Trophoblast cell (in vitro differentiated cells and primary cell): ENCODE measurements at regions not wholly inside any gene's neighbourhood (a gene's known extent, or its start where the extent isn't known, plus 50 kb on each side); places are given as distances from the start of the nearest gene placed in this dataset.

Experiments used
- DNase-seq, 2 donors: peaks; one replicate each; pipeline ENCODE4 v3.0.0-alpha.2; 2016
- H2AFZ ChIP-seq: 2 replicates; pipeline ENCODE4 v1.6.1; 2013; ENCODE audit warnings: low read length, moderate library complexity, mild to moderate bottlenecking; ENCODE audit not compliant: insufficient read depth, poor library complexity
- H2AK5ac ChIP-seq: 2 replicates; pipeline ENCODE4 v1.6.1; 2013; ENCODE audit warnings: mild to moderate bottlenecking, low read length
- H2BK120ac ChIP-seq: 2 replicates; pipeline ENCODE4 v1.6.1; 2013; ENCODE audit warnings: low read length, mild to moderate bottlenecking, moderate library complexity; ENCODE audit not compliant: insufficient read depth, poor library complexity
- H2BK12ac ChIP-seq: 2 replicates; pipeline ENCODE4 v1.6.1; 2013; ENCODE audit warnings: mild to moderate bottlenecking, low read length, moderate library complexity
- H2BK5ac ChIP-seq: 2 replicates; pipeline ENCODE4 v1.6.1; 2013; ENCODE audit warnings: low read length, low read depth, moderate library complexity, mild to moderate bottlenecking; ENCODE audit not compliant: poor library complexity
- H3K14ac ChIP-seq: 2 replicates; pipeline ENCODE4 v1.6.1; 2013; ENCODE audit warnings: mild to moderate bottlenecking, low read length
- H3K18ac ChIP-seq: 2 replicates; pipeline ENCODE4 v1.6.1; 2013; ENCODE audit warnings: mild to moderate bottlenecking, low read length
- H3K23ac ChIP-seq: 2 replicates; pipeline ENCODE4 v1.6.1; 2013; ENCODE audit warnings: low read length
- H3K27ac ChIP-seq: 2 replicates; pipeline ENCODE4 v1.5.1; 2013; ENCODE audit warnings: low read depth, mild to moderate bottlenecking, inconsistent platforms, low read length, moderate library complexity
- H3K27me3 ChIP-seq: 2 replicates; pipeline ENCODE4 v1.6.1; 2013; ENCODE audit warnings: inconsistent platforms, mild to moderate bottlenecking, low read length, moderate library complexity; ENCODE audit not compliant: insufficient read depth
- H3K36me3 ChIP-seq, 2 experiments: 1 replicate in 1 of 2; 2 replicates in 1 of 2; pipeline ENCODE4 v1.6.1; 2013; ENCODE audit warnings: low read length in 2 of 2, mild to moderate bottlenecking in 2 of 2, moderate library complexity in 1 of 2; ENCODE audit not compliant: insufficient read depth in 2 of 2, control insufficient read depth in 1 of 2
- H3K4ac ChIP-seq: 2 replicates; pipeline ENCODE4 v1.6.1; 2013; ENCODE audit warnings: low read depth, mild to moderate bottlenecking, low read length, moderate library complexity
- H3K4me1 ChIP-seq, 2 experiments: 1 replicate in 1 of 2; 2 replicates in 1 of 2; pipeline ENCODE4 v1.6.1; 2013; ENCODE audit warnings: low read length in 2 of 2, mild to moderate bottlenecking in 2 of 2, moderate library complexity in 1 of 2; ENCODE audit not compliant: insufficient read depth in 2 of 2, control insufficient read depth in 1 of 2
- H3K4me2 ChIP-seq: 2 replicates; pipeline ENCODE4 v1.6.1; 2013; ENCODE audit warnings: inconsistent platforms, mild to moderate bottlenecking, low read length, moderate library complexity
- H3K4me3 ChIP-seq: 2 replicates; pipeline ENCODE4 v1.5.1; 2013; ENCODE audit warnings: mild to moderate bottlenecking, low read depth, low read length, inconsistent platforms
- H3K79me1 ChIP-seq: one replicate; pipeline ENCODE4 v1.6.1; 2013; ENCODE audit warnings: low read length
- H3K79me2 ChIP-seq: 2 replicates; pipeline ENCODE4 v1.6.1; 2013; ENCODE audit warnings: low read length, mild to moderate bottlenecking; ENCODE audit not compliant: control insufficient read depth, insufficient read depth, poor library complexity
- H3K9ac ChIP-seq: 2 replicates; pipeline ENCODE4 v1.6.1; 2013; ENCODE audit warnings: mild to moderate bottlenecking, low read length
- H3K9me3 ChIP-seq: 2 replicates; pipeline ENCODE4 v1.6.1; 2013; ENCODE audit warnings: low read depth, mild to moderate bottlenecking, control low read depth, inconsistent platforms, low read length; ENCODE audit not compliant: insufficient read depth
- H4K12ac ChIP-seq: 2 replicates; pipeline ENCODE4 v1.6.1; 2013; ENCODE audit warnings: low read depth, mild to moderate bottlenecking, low read length, moderate library complexity
- H4K8ac ChIP-seq: 2 replicates; pipeline ENCODE4 v1.6.1; 2013; ENCODE audit warnings: low read depth, mild to moderate bottlenecking, low read length, moderate library complexity
- H4K91ac ChIP-seq: one replicate; pipeline ENCODE4 v1.6.1; 2013; ENCODE audit warnings: low read depth, mild to moderate bottlenecking, low read length, moderate library complexity
- WGBS: extraction: QIAGEN DNeasy Blood & Tissue Kit; methylation state at CpG from one replicate; pipeline ENCODE4 v1.1.7; 2013; ENCODE audit warnings: missing lambda C conversion rate; ENCODE audit not compliant: insufficient read length, insufficient coverage; ENCODE audit errors: extremely low coverage; 5-methylcytosine and 5-hydroxymethylcytosine counted together

GRCh38 chr2:204431529-204431928 lies 113.7 kb upstream of the PARD3B start:
- Histone ChIP-seq H3K14ac (no peak overlapping the region), H3K79me1 (no peaks in the 10 kb centered on the region), H3K27ac (no peak overlapping the region), H3K4me2 (no peak overlapping the region), H3K18ac (no peak overlapping the region), H2BK5ac (no peak overlapping the region), H3K27me3 (no peaks in the 10 kb centered on the region), H2BK120ac (no peak overlapping the region), H4K91ac (no peak overlapping the region), H3K36me3 (peaks cover 0 to 3% of the 10 kb centered on the region in 2 experiments), H2AK5ac (no peak overlapping the region), H3K4me1 (no peaks in the 10 kb centered on the region), H3K4me3 (no peak overlapping the region), H3K9me3 (peaks cover 2% of the 10 kb centered on the region), H3K4ac (no peak overlapping the region), H4K8ac (no peak overlapping the region), H2AFZ (no peak overlapping the region), H3K9ac (no peak overlapping the region), H4K12ac (no peak overlapping the region), H3K79me2 (no peaks in the 10 kb centered on the region), H3K23ac (no peak overlapping the region), H2BK12ac (no peak overlapping the region)
- no peak for DNase-seq
- WGBS, result no CpG with 5 or more reads among the region's 1 CpG

GRCh38 chr2:204432196-204432595 lies 113.1 kb upstream of the PARD3B start:
- Histone ChIP-seq H3K4ac (no peak overlapping the region), H3K9me3 (peaks cover 2% of the 10 kb centered on the region), H4K12ac (no peak overlapping the region), H2AK5ac (no peak overlapping the region), H3K36me3 (peaks cover 0 to 3% of the 10 kb centered on the region in 2 experiments), H2BK120ac (no peak overlapping the region), H4K91ac (no peak overlapping the region), H2BK12ac (no peak overlapping the region), H2BK5ac (no peak overlapping the region), H3K79me2 (no peaks in the 10 kb centered on the region), H3K23ac (no peak overlapping the region), H3K79me1 (no peaks in the 10 kb centered on the region), H3K14ac (no peak overlapping the region), H3K4me3 (no peak overlapping the region), H2AFZ (no peak overlapping the region), H3K27ac (no peak overlapping the region), H3K27me3 (no peaks in the 10 kb centered on the region), H3K18ac (no peak overlapping the region), H3K9ac (no peak overlapping the region), H3K4me2 (no peak overlapping the region), H3K4me1 (no peaks in the 10 kb centered on the region), H4K8ac (no peak overlapping the region)
- WGBS, result no CpG with 5 or more reads among the region's 6 CpGs
- no peak for DNase-seq

- H3K4me2 ChIP-seq, result no peak overlapping the region
- H3K36me3 ChIP-seq, result peaks cover 0 to 3% of the 10 kb centered on the region in 2 experiments
- no peak overlapping the region for H2AK5ac ChIP-seq
- no peak for DNase-seq
- no peak overlapping the region for H4K91ac ChIP-seq
- no peak overlapping the region for H2BK120ac ChIP-seq
- H4K12ac ChIP-seq, result no peak overlapping the region
- peaks cover 2% of the 10 kb centered on the region for H3K9me3 ChIP-seq
- H3K23ac ChIP-seq, result no peak overlapping the region
- no peak overlapping the region for H3K9ac ChIP-seq
- no peak overlapping the region for H3K4me3 ChIP-seq
- H3K4me1 ChIP-seq, result no peaks in the 10 kb centered on the region
- H2AFZ ChIP-seq, result no peak overlapping the region
- no peaks in the 10 kb centered on the region for H3K79me1 ChIP-seq
- H3K18ac ChIP-seq, result no peak overlapping the region
- H3K14ac ChIP-seq, result no peak overlapping the region
- no peaks in the 10 kb centered on the region for H3K79me2 ChIP-seq
- no peaks in the 10 kb centered on the region for H3K27me3 ChIP-seq
- no peak overlapping the region for H3K4ac ChIP-seq
- no peak overlapping the region for H2BK5ac ChIP-seq
- no peak overlapping the region for H2BK12ac ChIP-seq
- H3K27ac ChIP-seq, result no peak overlapping the region
- no CpG with 5 or more reads among the region's 3 CpGs for WGBS
- no peak overlapping the region for H4K8ac ChIP-seq
Measured at GRCh38 chr2:204434660-204435462, 110.4 kb upstream of the PARD3B start.

- Histone ChIP-seq H3K9me3 (peaks cover 2% of the 10 kb centered on the region), H3K18ac (no peak overlapping the region), H3K4me2 (no peak overlapping the region), H3K79me1 (no peaks in the 10 kb centered on the region), H3K4ac (no peak overlapping the region), H3K14ac (no peak overlapping the region), H3K27me3 (no peaks in the 10 kb centered on the region), H2AK5ac (no peak overlapping the region), H3K27ac (no peak overlapping the region), H3K4me1 (no peaks in the 10 kb centered on the region), H2BK5ac (no peak overlapping the region), H2AFZ (no peak overlapping the region), H4K12ac (no peak overlapping the region), H3K79me2 (no peaks in the 10 kb centered on the region), H3K4me3 (no peak overlapping the region), H3K23ac (no peak overlapping the region), H3K9ac (no peak overlapping the region), H4K91ac (no peak overlapping the region), H4K8ac (no peak overlapping the region), H2BK12ac (no peak overlapping the region), H3K36me3 (peaks cover 0 to 3% of the 10 kb centered on the region in 2 experiments), H2BK120ac (no peak overlapping the region)
- no CpG with 5 or more reads among the region's 1 CpG for WGBS
- no peak for DNase-seq
Measured at GRCh38 chr2:204436230-204436629, 109.0 kb upstream of the PARD3B start.
